ENCODE measurements at regions not wholly inside any gene's neighbourhood (a gene's known extent, or its start where the extent isn't known, plus 50 kb on each side); places are given as distances from the start of the nearest gene placed in this dataset.

- TF ChIP-seq, protein P1, sequence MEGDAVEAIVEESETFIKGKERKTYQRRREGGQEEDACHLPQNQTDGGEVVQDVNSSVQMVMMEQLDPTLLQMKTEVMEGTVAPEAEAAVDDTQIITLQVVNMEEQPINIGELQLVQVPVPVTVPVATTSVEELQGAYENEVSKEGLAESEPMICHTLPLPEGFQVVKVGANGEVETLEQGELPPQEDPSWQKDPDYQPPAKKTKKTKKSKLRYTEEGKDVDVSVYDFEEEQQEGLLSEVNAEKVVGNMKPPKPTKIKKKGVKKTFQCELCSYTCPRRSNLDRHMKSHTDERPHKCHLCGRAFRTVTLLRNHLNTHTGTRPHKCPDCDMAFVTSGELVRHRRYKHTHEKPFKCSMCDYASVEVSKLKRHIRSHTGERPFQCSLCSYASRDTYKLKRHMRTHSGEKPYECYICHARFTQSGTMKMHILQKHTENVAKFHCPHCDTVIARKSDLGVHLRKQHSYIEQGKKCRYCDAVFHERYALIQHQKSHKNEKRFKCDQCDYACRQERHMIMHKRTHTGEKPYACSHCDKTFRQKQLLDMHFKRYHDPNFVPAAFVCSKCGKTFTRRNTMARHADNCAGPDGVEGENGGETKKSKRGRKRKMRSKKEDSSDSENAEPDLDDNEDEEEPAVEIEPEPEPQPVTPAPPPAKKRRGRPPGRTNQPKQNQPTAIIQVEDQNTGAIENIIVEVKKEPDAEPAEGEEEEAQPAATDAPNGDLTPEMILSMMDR (IDR thresholded peaks at IDR 0.05; ENCODE audit: low read depth, low read length, missing control alignments), result no peak
- DNase-seq (ENCODE audit: extremely low read depth, low read depth), result no peak
- no peak overlapping the region for H3K4me3 ChIP-seq (replicated peaks; ENCODE audit: low read depth, low read length)
Observed at GRCh38 chr15:70214941-70215635, 117.4 kb upstream of the TLE3 start.

- DNase-seq (ENCODE audit: extremely low read depth, low read depth), result no peak
- TF ChIP-seq, protein P1 (IDR thresholded peaks at IDR 0.05; ENCODE audit: low read depth, low read length, missing control alignments), result no peak
Observed at GRCh38 chr15:70214276-70214675, 116.6 kb upstream of the TLE3 start.

DNA sequence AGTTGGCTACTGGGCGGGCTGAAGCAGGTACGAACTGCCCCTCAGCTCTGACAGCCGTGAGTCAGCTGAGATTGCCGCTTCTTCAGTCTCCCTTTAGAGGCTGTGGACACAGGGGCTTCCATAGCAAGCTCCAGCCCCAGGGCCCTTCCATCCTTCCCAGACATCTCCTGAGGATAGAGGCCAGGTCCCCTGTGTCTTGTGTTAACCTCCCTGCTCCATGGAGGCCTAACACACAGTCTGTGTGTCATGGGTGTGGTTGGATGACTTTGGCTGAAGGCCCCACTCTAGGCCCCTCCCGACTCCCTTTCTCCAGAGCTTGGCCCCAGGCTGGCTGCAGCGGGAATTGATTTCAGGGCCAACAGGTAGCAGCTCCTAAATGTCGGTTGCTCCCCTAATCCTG is 116.1 kb upstream of the TLE3 start:
- TF ChIP-seq, protein P1 (IDR thresholded peaks at IDR 0.05; ENCODE audit: low read depth, low read length, missing control alignments), result no peak
- H3K4me3 ChIP-seq (replicated peaks; ENCODE audit: low read depth, low read length), result no peak overlapping the region
- no peak for DNase-seq (ENCODE audit: extremely low read depth, low read depth)

More at GRCh38 chr15:70214276-70214675, 116.6 kb upstream of the TLE3 start:
- no peak overlapping the region for H3K4me3 ChIP-seq (replicated peaks; ENCODE audit: low read depth, low read length)

DNA sequence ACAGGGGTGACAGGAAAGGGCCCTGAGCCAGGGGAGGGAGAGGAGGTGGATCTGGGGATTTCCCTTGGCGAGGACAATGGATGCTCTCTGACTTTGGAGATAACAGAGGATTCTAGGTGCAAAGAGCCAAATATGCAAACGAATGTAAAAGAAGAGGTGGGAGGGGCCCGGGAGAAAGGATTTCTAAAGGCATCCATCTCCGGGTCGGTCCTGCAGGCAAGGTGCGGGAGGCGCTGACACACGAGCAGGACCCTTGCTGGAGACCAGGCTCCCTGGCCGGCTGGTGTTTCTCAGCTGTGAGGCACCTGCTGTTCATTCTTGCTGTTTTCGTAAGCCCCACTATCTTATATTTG is 115.2 kb upstream of the TLE3 start:
- DNase-seq (ENCODE audit: extremely low read depth, low read depth), result no peak
- H3K4me3 ChIP-seq (replicated peaks; ENCODE audit: low read depth, low read length), result no peak overlapping the region
- TF ChIP-seq, protein P1 (IDR thresholded peaks at IDR 0.05; ENCODE audit: low read depth, low read length, missing control alignments), result no peak

GRCh38 chr15:70212286-70212962 is 114.7 kb upstream of the TLE3 start:
- H3K4me3 ChIP-seq (replicated peaks; ENCODE audit: low read depth, low read length), result no peak overlapping the region
- no peak for DNase-seq (ENCODE audit: extremely low read depth, low read depth)
- TF ChIP-seq, protein P1 (IDR thresholded peaks at IDR 0.05; ENCODE audit: low read depth, low read length, missing control alignments), result no peak

DNA sequence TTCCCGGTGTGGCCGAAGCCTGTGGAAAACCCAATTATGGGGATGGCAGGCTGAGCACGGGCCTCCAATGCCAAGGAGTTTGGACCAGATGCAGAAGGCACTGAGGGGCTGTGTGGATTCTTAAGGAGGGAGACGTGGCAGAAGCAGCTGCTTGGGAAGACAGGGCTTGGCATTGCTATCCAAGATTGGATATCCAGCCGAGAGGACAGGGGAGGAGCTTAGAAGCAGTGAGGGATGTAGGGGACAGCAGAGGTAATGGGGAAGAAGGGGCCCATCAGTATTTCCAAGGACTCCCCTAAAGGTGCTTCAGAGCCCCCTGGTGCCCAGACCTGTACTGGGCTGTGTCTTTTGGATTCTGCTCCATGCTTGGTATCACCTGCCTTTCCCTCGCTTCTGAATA is 112.8 kb upstream of the TLE3 start:
- TF ChIP-seq, protein P1 (IDR thresholded peaks at IDR 0.05; ENCODE audit: low read depth, low read length, missing control alignments), result peak; percentile 5
- no peak overlapping the region for H3K4me3 ChIP-seq (replicated peaks; ENCODE audit: low read depth, low read length)
- DNase-seq (ENCODE audit: extremely low read depth, low read depth), result no peak
